ENCODE measurements at regions not wholly inside any gene's neighbourhood (a gene's known extent, or its start where the extent isn't known, plus 50 kb on each side); places are given as distances from the start of the nearest gene placed in this dataset.
"Not testable (repeated sequence)": the region's sequence is repeated elsewhere in the genome, so short reads cannot be mapped to it uniquely, and the experiment has no call there.

- 56 to 57% methylated on average over 11 to 12 of the region's 12 CpGs for WGBS, 2 donors
- intact Hi-C loops (cut with DNase I) = no loop called here
Measured at GRCh38 chr22:19599626-19600243, 75.5 kb upstream of the CLDN5 start.

DNA sequence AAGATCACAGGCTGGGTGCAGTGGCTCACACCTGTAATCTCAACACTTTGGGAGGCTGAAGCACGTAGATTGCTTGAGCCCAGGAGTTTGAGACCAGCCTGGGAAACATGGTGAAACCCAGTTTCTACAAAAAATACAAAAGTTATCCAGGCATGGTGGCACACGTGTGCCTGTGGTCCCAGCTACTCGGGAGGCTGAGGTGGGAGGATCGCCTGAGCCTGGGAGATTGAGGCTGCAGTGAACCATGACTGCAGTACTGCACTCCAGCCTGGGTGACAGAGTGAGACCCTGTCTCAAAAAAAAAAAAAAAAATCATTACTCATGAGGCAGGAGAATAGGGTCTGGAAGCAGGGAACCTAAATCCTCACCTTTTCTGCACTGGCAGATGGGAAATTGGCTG, 79.1 kb upstream of the CLDN5 start:
- FAIRE-seq; intact Hi-C loops (cut with DNase I); DNase-seq; H3K4me3 ChIP-seq; ATAC-seq; H3K27ac ChIP-seq; H3K36me3 ChIP-seq; H3K4me1 ChIP-seq; H3K9me3 ChIP-seq; H3K27me3 ChIP-seq: not testable (repeated sequence)
- WGBS, 2 donors = 78 to 79% methylated on average over 4 of the region's 4 CpGs

More at GRCh38 chr22:19599626-19600243, 75.5 kb upstream of the CLDN5 start:
- no peaks in the 10 kb centered on the region for H3K4me1 ChIP-seq
- no peak for ATAC-seq
- H3K27me3 ChIP-seq = no peaks in the 10 kb centered on the region
- H3K4me3 ChIP-seq = no peak overlapping the region
- no peak for FAIRE-seq
- H3K36me3 ChIP-seq = no peaks in the 10 kb centered on the region
- H3K9me3 ChIP-seq = no peaks in the 10 kb centered on the region
- TF ChIP-seq CTCF (IDR thresholded peaks at IDR 0.05) = no peak
- DNase-seq = no peak
- H3K27ac ChIP-seq = no peak overlapping the region

GRCh38 chr22:19603767-19604166, 79.6 kb upstream of the CLDN5 start:
- TF ChIP-seq CTCF (IDR thresholded peaks at IDR 0.05) = no peak
- no peak overlapping the region for H3K27ac ChIP-seq
- no peak for FAIRE-seq
- no peak for DNase-seq
- H3K4me1 ChIP-seq = no peaks in the 10 kb centered on the region
- intact Hi-C loops (cut with DNase I) = no loop called here
- no peaks in the 10 kb centered on the region for H3K9me3 ChIP-seq
- H3K36me3 ChIP-seq = no peaks in the 10 kb centered on the region
- H3K4me3 ChIP-seq = no peak overlapping the region
- no peak for ATAC-seq
- H3K27me3 ChIP-seq = peaks cover 0 to 9% (median 0%) of the 10 kb centered on the region in 4 donors
- 76% methylated on average over 3 of the region's 3 CpGs for WGBS, 2 donors

DNA sequence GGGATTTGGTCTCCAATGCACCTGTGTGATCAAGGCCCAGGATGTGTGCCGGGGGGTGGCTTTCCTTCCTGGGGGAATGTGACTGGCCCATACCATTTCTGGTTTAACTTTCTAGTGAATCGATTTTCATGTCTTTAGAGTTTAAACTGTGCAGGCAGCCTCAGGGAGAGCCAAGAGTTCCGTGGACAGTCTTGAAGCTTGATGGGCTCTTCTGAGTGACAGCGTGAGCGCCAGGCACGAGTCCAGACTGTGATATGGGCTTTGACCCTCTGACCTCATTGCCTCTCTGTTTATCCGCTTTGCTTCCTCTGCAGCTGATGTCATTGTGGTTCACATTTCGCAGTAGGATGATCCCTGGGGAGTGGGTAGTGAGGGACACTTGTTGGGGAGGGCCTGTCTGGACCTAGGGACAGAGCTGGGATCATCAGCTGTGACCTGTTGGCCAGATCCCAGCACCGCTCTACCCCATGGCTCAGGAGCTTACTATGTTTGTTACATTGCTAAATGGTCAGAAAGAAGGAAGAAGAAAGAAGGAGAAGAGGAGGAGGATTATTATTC, 80.6 kb upstream of the CLDN5 start:
- no peaks in the 10 kb centered on the region for H3K9me3 ChIP-seq
- FAIRE-seq (no peak), DNase-seq (no peak), ATAC-seq (no peak)
- no peaks in the 10 kb centered on the region for H3K4me1 ChIP-seq
- H3K27me3 ChIP-seq = peaks cover 0 to 9% (median 0%) of the 10 kb centered on the region in 4 donors
- H3K4me3 ChIP-seq = no peak overlapping the region
- TF ChIP-seq CTCF (IDR thresholded peaks at IDR 0.05) = no peak
- no peaks in the 10 kb centered on the region for H3K36me3 ChIP-seq
- intact Hi-C loops (cut with DNase I) = no loop called here
- 66 to 70% methylated on average over 9 of the region's 9 CpGs for WGBS, 2 donors
- H3K27ac ChIP-seq = no peak overlapping the region

- intact Hi-C loops (cut with DNase I) = no loop called here
- Histone ChIP-seq H3K27me3 (peaks cover 0 to 9% (median 0%) of the 10 kb centered on the region in 4 donors), H3K9me3 (no peaks in the 10 kb centered on the region), H3K27ac (no peak overlapping the region), H3K4me1 (no peaks in the 10 kb centered on the region), H3K36me3 (no peaks in the 10 kb centered on the region), H3K4me3 (no peak overlapping the region)
- no peak for DNase-seq
- WGBS, 2 donors = 71 to 75% methylated on average over 26 to 28 of the region's 28 CpGs
- ATAC-seq = no peak
- no peak for TF ChIP-seq CTCF (IDR thresholded peaks at IDR 0.05)
- no peak for FAIRE-seq
Measured at GRCh38 chr22:19605508-19606331, 81.5 kb upstream of the CLDN5 start.

Measured in pancreas (tissue), 10 donors.